GM12878 (cell line): ENCODE measurements at regions not wholly inside any gene's neighbourhood (a gene's known extent, or its start where the extent isn't known, plus 50 kb on each side); places are given as distances from the start of the nearest gene placed in this dataset.

Experiments
- ATAC-seq: fragments of 200-7000 bp; cut with Tn5 transposase; 3 replicates; pipeline ENCODE4 v1.9.1; 2020; ENCODE audit warnings: mild to moderate bottlenecking, moderate library complexity
- BruUV-seq: library from RNA; stranded (reverse); fragments of 400-500 nt; replicated peaks from 2 replicates; lab custom pipeline; 2021; lab: Mats Ljungman, UMichigan
- CTCF ChIA-PET: fragments of 300-600 bp; sonication (Branson Sonifier 250); formaldehyde crosslinking; extraction: SDS; loops from one replicate; lab custom pipeline; 2021; ENCODE audit warnings: inconsistent platforms; lab: Yijun Ruan, JAX
- POLR2A ChIA-PET: fragments of 350-600 bp; formaldehyde crosslinking; extraction: SDS; loops from one replicate; lab custom pipeline; 2021; ENCODE audit warnings: inconsistent platforms; lab: Charles Lee
- RAD21 ChIA-PET: fragments of 300-600 bp; sonication (Branson Sonifier 250); formaldehyde crosslinking; loops from one replicate; lab custom pipeline; 2023; ENCODE audit warnings: antibody characterized with exemption; ENCODE audit not compliant: unreplicated experiment; lab: Charles Lee
- SMC1A ChIA-PET: fragments of 300-600 bp; sonication (Branson Sonifier 250); formaldehyde crosslinking; loops from one replicate; lab custom pipeline; 2023; ENCODE audit not compliant: unreplicated experiment, uncharacterized antibody; lab: Charles Lee
- DNase-seq: peaks from one replicate; pipeline ENCODE4 v3.0.0-alpha.2; 2011; ENCODE audit warnings: low read depth, low spot score
- FAIRE-seq: peaks from 3 replicates; lab custom pipeline; 2011; peaks lifted over from hg19 to GRCh38; lab: Jason Lieb, UNC
- H2AFZ ChIP-seq: 2 replicates; pipeline ENCODE4 v1.6.0; 2011; ENCODE audit warnings: low read depth, low read length, control low read depth; ENCODE audit not compliant: control insufficient read depth
- H3K27ac ChIP-seq: 2 replicates; pipeline ENCODE4 v1.5.1; 2011; ENCODE audit warnings: control low read depth; ENCODE audit not compliant: control insufficient read depth, insufficient read depth
- H3K27me3 ChIP-seq, 2 experiments: replicated peaks in 1 of 2; 2 replicates each; pipeline versions ENCODE4 v1.6.0 to v1.6.1; 2011; ENCODE audit warnings: low read length in 1 of 2; ENCODE audit not compliant: control insufficient read depth in 2 of 2, insufficient read depth in 2 of 2
- H3K36me3 ChIP-seq, 2 experiments: 2 replicates each; pipeline ENCODE4 v1.5.1; 2011; ENCODE audit warnings: low read length in 1 of 2; ENCODE audit not compliant: control insufficient read depth in 2 of 2, insufficient read depth in 2 of 2
- H3K4me1 ChIP-seq: 2 replicates; pipeline ENCODE4 v1.6.1; 2011; ENCODE audit warnings: mild to moderate bottlenecking, low read length, moderate library complexity, mixed read lengths; ENCODE audit not compliant: control insufficient read depth, insufficient read depth
- H3K4me2 ChIP-seq: 2 replicates; pipeline ENCODE4 v1.6.0; 2011; ENCODE audit warnings: control low read depth; ENCODE audit not compliant: control insufficient read depth, insufficient read depth
- H3K4me3 ChIP-seq: fragments of 200-600 bp; sonication (generic); 2 replicates; pipeline ENCODE4 v1.5.1; 2016
- H3K79me2 ChIP-seq: 2 replicates; pipeline ENCODE4 v1.6.0; 2011; ENCODE audit warnings: low read length; ENCODE audit not compliant: control insufficient read depth, insufficient read depth
- H3K9ac ChIP-seq: 2 replicates; pipeline ENCODE4 v1.8.0; 2011; ENCODE audit warnings: low read length, control low read depth, mixed read lengths; ENCODE audit not compliant: control insufficient read depth, insufficient read depth
- H3K9me3 ChIP-seq: replicated peaks from 3 replicates; pipeline ENCODE4 v1.5.1; 2011; ENCODE audit warnings: mild to moderate bottlenecking, low read length; ENCODE audit not compliant: control insufficient read depth, insufficient read depth
- H4K20me1 ChIP-seq: 2 replicates; pipeline ENCODE4 v1.6.0; 2011; ENCODE audit not compliant: control insufficient read depth, insufficient read depth
- CHD2 ChIP-seq: IDR thresholded peaks from 2 replicates; pipeline ENCODE4 v1.6.1; 2011; ENCODE audit warnings: low read depth, low read length, improper control_type of control experiment, borderline replicate concordance
- E2F8 ChIP-seq: fragments of 450-650 bp; IDR thresholded peaks from 2 replicates; pipeline ENCODE4 v1.6.1; 2018; ENCODE audit warnings: mild to moderate bottlenecking, low read depth, moderate library complexity; ENCODE audit not compliant: partially characterized antibody
- GATAD2B ChIP-seq: fragments of 450-650 bp; conservative IDR thresholded peaks from 2 replicates; pipeline ENCODE4 v1.6.1; 2017; ENCODE audit warnings: low read depth, mild to moderate bottlenecking, moderate library complexity
- JUND ChIP-seq: IDR thresholded peaks from 2 replicates; pipeline ENCODE4 v1.6.1; 2012; ENCODE audit warnings: low read depth, mild to moderate bottlenecking, low read length, improper control_type of control experiment, moderate library complexity
- RB1 ChIP-seq: fragments of 450-650 bp; formaldehyde crosslinking; IDR thresholded peaks from 2 replicates; pipeline ENCODE4 v1.6.1; 2017; ENCODE audit warnings: mild to moderate bottlenecking, borderline replicate concordance
- RCOR1 ChIP-seq: conservative IDR thresholded peaks from 2 replicates; pipeline ENCODE4 v1.6.1; 2012; ENCODE audit warnings: low read depth, low read length, improper control_type of control experiment
- SMARCA5 ChIP-seq: fragments of 450-650 bp; IDR thresholded peaks from 2 replicates; pipeline ENCODE4 v1.6.1; 2017; ENCODE audit warnings: mild to moderate bottlenecking
- SREBF1 ChIP-seq: IDR thresholded peaks from 2 replicates; pipeline ENCODE4 v1.6.1; 2012; ENCODE audit warnings: mild to moderate bottlenecking, low read length
- SRF ChIP-seq, 2 experiments: IDR thresholded peaks; 2 replicates each; pipeline ENCODE4 v1.6.1; 2011; ENCODE audit warnings: low read depth in 2 of 2, low read length in 2 of 2, mild to moderate bottlenecking in 1 of 2, moderate library complexity in 1 of 2
- STAT1 ChIP-seq: fragments of 450-650 bp; conservative IDR thresholded peaks from 2 replicates; pipeline ENCODE4 v1.6.1; 2014; ENCODE audit warnings: antibody characterized with exemption, mild to moderate bottlenecking
- ZBTB4 ChIP-seq: fragments of 450-650 bp; formaldehyde crosslinking; IDR thresholded peaks from 2 replicates; pipeline ENCODE4 v1.4.0; 2022; ENCODE audit warnings: mild to moderate bottlenecking, moderate library complexity
- ZNF207 ChIP-seq: fragments of 450-650 bp; IDR thresholded peaks from 2 replicates; pipeline ENCODE4 v1.6.1; 2014; ENCODE audit warnings: antibody characterized with exemption, mild to moderate bottlenecking, borderline replicate concordance
- ZNF592 ChIP-seq: fragments of 450-650 bp; IDR thresholded peaks from 2 replicates; pipeline ENCODE4 v1.6.1; 2017; ENCODE audit warnings: mild to moderate bottlenecking, moderate library complexity
- ZNF622 ChIP-seq: fragments of 450-650 bp; IDR thresholded peaks from 2 replicates; pipeline ENCODE4 v1.6.1; 2017; ENCODE audit warnings: mild to moderate bottlenecking, inconsistent platforms
- ZSCAN29 ChIP-seq: fragments of 450-650 bp; IDR thresholded peaks from 2 replicates; pipeline ENCODE4 v1.6.1; 2017; ENCODE audit warnings: mild to moderate bottlenecking, moderate library complexity
- WGBS: methylation state at CpG from one replicate; pipeline ENCODE4 v1.1.6; 2016; ENCODE audit warnings: low lambda C conversion rate; ENCODE audit not compliant: insufficient replicate concordance, insufficient coverage; ENCODE audit errors: missing lambda C conversion rate; 5-methylcytosine and 5-hydroxymethylcytosine counted together
- in situ Hi-C: fragments of 300-500 bp; cut with MboI; formaldehyde crosslinking; loops from 9 replicates; pipeline ENCODE4 v1.14.3; 2018; ENCODE audit warnings: mixed read lengths
- intact Hi-C: fragments of 100-400 bp; cut with micrococcal nuclease; formaldehyde crosslinking; loops from one replicate; pipeline ENCODE4 v1.14.2; 2022; ENCODE audit not compliant: unreplicated experiment

- ChIA-PET SMC1A (interaction anchor here (1.0 to 3.7 kb wide), 3 partner anchors 48 to 127 kb away, joined by 4 to 34 read pairs (median 27); no protein-coding TSS in a partner anchor), CTCF (interaction anchor here (0.6 to 4.5 kb wide), 17 partner anchors 8 to 473 kb away, joined by 3 to 70 read pairs (median 8); no protein-coding TSS in a partner anchor)
- ATAC-seq = no peak
- no peak for TF ChIP-seq RB1
- no peak for TF ChIP-seq JUND
- no peak for TF ChIP-seq CHD2
- no peak for TF ChIP-seq ZBTB4 (CRISPR knock-in tag)
- TF ChIP-seq RCOR1 = no peak
- TF ChIP-seq STAT1 = no peak
- no peak for TF ChIP-seq E2F8
- TF ChIP-seq SREBF1 = no peak
- TF ChIP-seq SRF (IDR thresholded peaks at IDR 0.05; ENCODE audit: low read depth in 2 of 2, low read length in 2 of 2) = no peak
- TF ChIP-seq ZNF207 = no peak
- no peak for TF ChIP-seq ZNF592
- no peak for TF ChIP-seq GATAD2B
- TF ChIP-seq ZNF622 = no peak
- TF ChIP-seq SMARCA5 = no peak
- TF ChIP-seq ZSCAN29 = no peak
Measured at GRCh38 chr15:57859130-57859685, 152.7 kb downstream of the POLR2M start.

More at GRCh38 chr15:57859130-57859685, 152.7 kb downstream of the POLR2M start:
- H3K27ac ChIP-seq = no peak overlapping the region
- peaks cover 0 to 1% of the 10 kb centered on the region in 2 experiments; a peak in 1 of 4 replicates for H3K27me3 ChIP-seq
- no peak for FAIRE-seq
- RAD21 ChIA-PET = interaction anchor here (0.8 to 3.0 kb wide), 7 partner anchors 9 to 518 kb away, joined by 3 to 14 read pairs (median 7); no protein-coding TSS in a partner anchor
- no peak overlapping the region for H2AFZ ChIP-seq
- no peaks in the 10 kb centered on the region for H4K20me1 ChIP-seq
- in situ Hi-C loops (no loop called here), intact Hi-C loops (no loop called here)
- H3K4me3 ChIP-seq = no peak overlapping the region
- H3K4me2 ChIP-seq = no peak overlapping the region
- no peak overlapping the region for H3K9ac ChIP-seq
- DNase-seq = no peak
- H3K4me1 ChIP-seq = no peaks in the 10 kb centered on the region
- POLR2A ChIA-PET = interaction anchor here (0.6 kb wide), 1 partner anchor 1607 kb away, joined by 4 read pairs; no protein-coding TSS in a partner anchor
- H3K9me3 ChIP-seq = no peaks in the 10 kb centered on the region
- WGBS = 3% methylated on average over 2 of the region's 2 CpGs
- no peaks in the 10 kb centered on the region for H3K79me2 ChIP-seq
- BruUV-seq = no TSS peak
- no peaks in the 10 kb centered on the region for H3K36me3 ChIP-seq
